ENCODE measurements at regions not wholly inside any gene's neighbourhood (a gene's known extent, or its start where the extent isn't known, plus 50 kb on each side); places are given as distances from the start of the nearest gene placed in this dataset.
A peak's percentile ranks its signal among the peaks of the same experiment; 100 is the strongest.

- Histone ChIP-seq H3K36me3 (no peaks in the 10 kb centered on the region), H3K27ac (no peak overlapping the region), H3K4me3 (no peak overlapping the region), H3K9me3 (no peaks in the 10 kb centered on the region), H3K27me3 (no peaks in the 10 kb centered on the region), H3K4me1 (no peaks in the 10 kb centered on the region)
- TF ChIP-seq CTCF (IDR thresholded peaks at IDR 0.05) = no peak
- no peak for TF ChIP-seq POLR2A (IDR thresholded peaks at IDR 0.05)
- DNase-seq = no peak
Measured at GRCh38 chr2:37564356-37564755, 107.1 kb downstream of the CDC42EP3 start.

- TF ChIP-seq CTCF (IDR thresholded peaks at IDR 0.05) (no peak), POLR2A (IDR thresholded peaks at IDR 0.05) (no peak)
- Histone ChIP-seq H3K27ac (peak overlapping the region in 1 of 4 donors; percentile 27), H3K4me3 (no peak overlapping the region), H3K27me3 (no peaks in the 10 kb centered on the region), H3K36me3 (no peaks in the 10 kb centered on the region), H3K9me3 (no peaks in the 10 kb centered on the region), H3K4me1 (no peaks in the 10 kb centered on the region)
- no peak for DNase-seq
Measured at GRCh38 chr2:37566517-37566981, 104.9 kb downstream of the CDC42EP3 start.

DNA sequence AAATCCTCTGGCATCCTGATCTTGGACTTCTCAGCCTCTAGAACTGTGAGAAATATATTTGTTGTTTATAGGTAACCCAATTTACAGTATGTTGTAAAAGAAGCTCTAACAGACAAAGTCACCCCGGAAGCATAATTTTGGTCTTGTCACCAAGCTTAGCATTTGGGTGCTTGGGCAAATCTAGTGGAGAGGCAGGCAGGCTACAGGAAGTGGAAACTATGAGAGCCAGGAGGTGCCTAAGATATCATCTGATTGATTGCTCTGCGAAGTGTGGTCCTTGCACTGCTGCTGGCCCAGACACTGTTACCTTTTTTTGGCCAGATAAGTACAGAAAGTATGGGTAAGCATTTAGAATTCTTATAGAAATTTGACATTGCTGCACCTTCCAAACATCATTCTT, 102.9 kb downstream of the CDC42EP3 start:
- no peaks in the 10 kb centered on the region for H3K36me3 ChIP-seq
- no peaks in the 10 kb centered on the region for H3K27me3 ChIP-seq
- no peaks in the 10 kb centered on the region for H3K9me3 ChIP-seq
- H3K4me1 ChIP-seq = no peaks in the 10 kb centered on the region
- no peak overlapping the region for H3K4me3 ChIP-seq
- TF ChIP-seq POLR2A (IDR thresholded peaks at IDR 0.05) = no peak
- TF ChIP-seq CTCF (IDR thresholded peaks at IDR 0.05) = no peak
- no peak for DNase-seq
- H3K27ac ChIP-seq = no peak overlapping the region

DNA sequence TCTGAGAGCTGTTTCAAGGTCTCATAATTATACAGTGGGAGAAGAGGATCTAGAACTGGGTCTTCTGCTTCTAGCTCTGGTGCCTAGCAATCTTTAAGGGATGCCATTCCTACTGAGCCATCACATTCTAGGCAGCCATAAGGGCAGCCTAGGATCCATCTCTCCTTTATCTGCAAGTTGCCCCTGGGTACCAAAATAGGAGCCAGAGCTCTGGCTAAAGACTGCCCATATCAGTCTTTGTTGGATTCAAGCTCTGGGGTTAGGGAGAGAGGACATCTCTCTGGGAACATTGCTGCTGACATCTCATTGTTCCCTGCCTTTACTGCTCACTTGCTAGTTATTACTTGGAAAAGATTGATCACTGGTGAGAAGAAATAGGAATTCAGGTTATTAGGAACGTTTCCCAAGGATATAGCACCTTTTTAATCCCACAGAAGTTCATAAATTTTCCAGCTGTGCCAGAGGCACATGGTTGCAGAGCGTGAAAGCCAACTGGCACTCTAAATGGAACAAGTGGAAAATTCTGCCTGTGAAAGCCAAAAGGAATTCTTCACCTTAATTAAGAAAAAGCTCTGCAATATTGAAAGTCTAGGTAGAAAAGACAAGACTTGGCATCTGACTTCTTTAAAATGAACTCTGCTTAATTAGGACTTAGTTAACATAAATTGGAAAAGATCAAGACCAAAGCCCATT, 102.2 kb downstream of the CDC42EP3 start:
- no peaks in the 10 kb centered on the region for H3K9me3 ChIP-seq
- no peaks in the 10 kb centered on the region for H3K27me3 ChIP-seq
- no peak overlapping the region for H3K27ac ChIP-seq
- no peak for DNase-seq
- no peak overlapping the region for H3K4me3 ChIP-seq
- TF ChIP-seq CTCF (IDR thresholded peaks at IDR 0.05) = no peak
- TF ChIP-seq POLR2A (IDR thresholded peaks at IDR 0.05) = no peak
- no peaks in the 10 kb centered on the region for H3K36me3 ChIP-seq
- H3K4me1 ChIP-seq = no peaks in the 10 kb centered on the region

GRCh38 chr2:37569986-37570679, 101.3 kb downstream of the CDC42EP3 start:
- H3K27me3 ChIP-seq = no peaks in the 10 kb centered on the region
- H3K4me1 ChIP-seq = no peaks in the 10 kb centered on the region
- DNase-seq = no peak
- H3K9me3 ChIP-seq = no peaks in the 10 kb centered on the region
- TF ChIP-seq CTCF (IDR thresholded peaks at IDR 0.05) = no peak
- no peak for TF ChIP-seq POLR2A (IDR thresholded peaks at IDR 0.05)
- H3K36me3 ChIP-seq = no peaks in the 10 kb centered on the region
- no peak overlapping the region for H3K27ac ChIP-seq
- no peak overlapping the region for H3K4me3 ChIP-seq
